Testis (tissue), 2 donors: ENCODE measurements at regions not wholly inside any gene's neighbourhood (a gene's known extent, or its start where the extent isn't known, plus 50 kb on each side); places are given as distances from the start of the nearest gene placed in this dataset.

Source experiments
- CTCF ChIP-seq, 3 experiments: fragments of 450-650 bp in 2 of 3; fragments of 200-600 bp in 1 of 3; sonication (generic) in 1 of 3; IDR thresholded peaks; one replicate each; pipeline ENCODE4 v1.5.1; 2016 to 2019; ENCODE audit warnings: antibody characterized with exemption in 3 of 3, mild to moderate bottlenecking in 2 of 3, moderate library complexity in 1 of 3
- POLR2A ChIP-seq: fragments of 450-650 bp; IDR thresholded peaks from one replicate; pipeline ENCODE4 v1.6.1; 2017; ENCODE audit warnings: antibody characterized with exemption, mild to moderate bottlenecking, moderate library complexity

- TF ChIP-seq CTCF (IDR thresholded peaks at IDR 0.05) (no peak), POLR2A (no peak)
Measured at GRCh38 chr1:221871056-221871455, 129.2 kb upstream of the DUSP10 start.
